ENCODE measurements at regions not wholly inside any gene's neighbourhood (a gene's known extent, or its start where the extent isn't known, plus 50 kb on each side); places are given as distances from the start of the nearest gene placed in this dataset.
"Not testable (repeated sequence)": the region's sequence is repeated elsewhere in the genome, so short reads cannot be mapped to it uniquely, and the experiment has no call there.

- DNase-seq = no peak
Measured at GRCh38 chr3:31102196-31102879, 207.9 kb upstream of the GADL1 start.

- DNase-seq = no peak
Measured at GRCh38 chr3:31103181-31103580, 208.7 kb upstream of the GADL1 start.

GRCh38 chr3:31103623-31104180 lies 209.2 kb upstream of the GADL1 start:
- no peak for DNase-seq

GRCh38 chr3:31105011-31105410 lies 210.6 kb upstream of the GADL1 start:
- no peak for DNase-seq

- DNase-seq = peak; percentile 11
Measured at GRCh38 chr3:31105438-31106077, 211.1 kb upstream of the GADL1 start.

GRCh38 chr3:31106204-31106603 lies 211.7 kb upstream of the GADL1 start:
- no peak for DNase-seq

GRCh38 chr3:31106912-31107311 lies 212.5 kb upstream of the GADL1 start:
- DNase-seq = no peak

GRCh38 chr3:31114929-31115283 lies 220.4 kb upstream of the GADL1 start:
- DNase-seq = no peak

GRCh38 chr3:31115531-31115930 lies 221.1 kb upstream of the GADL1 start:
- not testable (repeated sequence) for DNase-seq

GRCh38 chr3:31116651-31117050 lies 222.2 kb upstream of the GADL1 start:
- DNase-seq = no peak

GRCh38 chr3:31117854-31118253 lies 223.4 kb upstream of the GADL1 start:
- no peak for DNase-seq

GRCh38 chr3:31124373-31124772 lies 229.9 kb upstream of the GADL1 start:
- DNase-seq = no peak

GRCh38 chr3:31125413-31126020 lies 231.1 kb upstream of the GADL1 start:
- DNase-seq = no peak

- no peak for DNase-seq
Measured at GRCh38 chr3:31129241-31129640, 234.8 kb upstream of the GADL1 start.

GRCh38 chr3:31132132-31132769 lies 237.8 kb upstream of the GADL1 start:
- DNase-seq = no peak

- no peak for DNase-seq
Measured at GRCh38 chr3:31133541-31133940, 239.1 kb upstream of the GADL1 start.

- no peak for DNase-seq
Measured at GRCh38 chr3:31135546-31135945, 241.1 kb upstream of the GADL1 start.

GRCh38 chr3:31137718-31138465 lies 243.4 kb upstream of the GADL1 start:
- DNase-seq = no peak

- no peak for DNase-seq
Measured at GRCh38 chr3:31140470-31140869, 246.0 kb upstream of the GADL1 start.

- no peak for DNase-seq
Measured at GRCh38 chr3:31142139-31142538, 247.7 kb upstream of the GADL1 start.

GRCh38 chr3:31142543-31142942 lies 248.1 kb upstream of the GADL1 start:
- DNase-seq = no peak

GRCh38 chr3:31145062-31145461 lies 250.6 kb upstream of the GADL1 start:
- no peak for DNase-seq

GRCh38 chr3:31147550-31147949 lies 253.1 kb upstream of the GADL1 start:
- no peak for DNase-seq

Data from NK-92 treated with Interleukin-12 subunit alpha and Interleukin-12 subunit beta, amount 100 ng/mL, for 24 hours (cell line).